ENCODE measurements at regions not wholly inside any gene's neighbourhood (a gene's known extent, or its start where the extent isn't known, plus 50 kb on each side); places are given as distances from the start of the nearest gene placed in this dataset.
"Not testable (repeated sequence)": the region's sequence is repeated elsewhere in the genome, so short reads cannot be mapped to it uniquely, and the experiment has no call there.

DNA sequence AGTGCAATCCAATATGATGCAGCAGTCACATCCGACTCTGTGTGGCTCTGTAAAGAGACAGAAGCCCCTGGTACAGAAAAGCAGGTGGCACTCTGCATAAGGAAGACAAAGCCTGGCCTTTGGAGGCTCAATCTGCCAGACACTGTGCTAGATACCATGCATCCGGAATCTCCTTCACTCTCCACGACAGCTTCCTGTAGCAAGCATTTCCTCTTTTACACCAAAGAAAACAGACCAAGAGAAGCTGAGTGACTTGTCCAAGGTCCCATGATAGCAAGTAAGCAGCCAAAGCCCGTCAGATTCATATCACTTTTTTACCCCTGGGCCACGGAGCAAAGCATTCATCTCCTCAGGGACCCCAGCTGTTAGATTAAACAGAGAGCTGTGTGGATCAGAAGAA, 64.2 kb upstream of the SMIM23 start:
- no peaks in the 10 kb centered on the region for H3K36me3 ChIP-seq (ENCODE audit: control insufficient read depth in 1 of 2, insufficient read depth in 2 of 2, low read length in 1 of 2)
- 16 to 28% methylated on average over 5 of the region's 5 CpGs for WGBS, 2 donors
- intact Hi-C loops (cut with DNase I), result no loop called here
- DNase-seq (no peak), ATAC-seq (ENCODE audit: low FRiP score) (no peak)
- peaks cover 2% of the 10 kb centered on the region for H3K9me3 ChIP-seq (ENCODE audit: control insufficient read depth, low read length)
- no peak overlapping the region for H3K27ac ChIP-seq (ENCODE audit: low read depth in 1 of 2, low read length in 2 of 2)
- H3K4me1 ChIP-seq (ENCODE audit: control insufficient read depth in 1 of 2, insufficient read depth in 2 of 2, low read length in 2 of 2), result no peaks in the 10 kb centered on the region
- no peak overlapping the region for H3K4me3 ChIP-seq (ENCODE audit: low read length in 2 of 2)
- H3K27me3 ChIP-seq (ENCODE audit: control insufficient read depth in 1 of 2, insufficient read depth in 2 of 2, low read length in 1 of 2), result no peaks in the 10 kb centered on the region

DNA sequence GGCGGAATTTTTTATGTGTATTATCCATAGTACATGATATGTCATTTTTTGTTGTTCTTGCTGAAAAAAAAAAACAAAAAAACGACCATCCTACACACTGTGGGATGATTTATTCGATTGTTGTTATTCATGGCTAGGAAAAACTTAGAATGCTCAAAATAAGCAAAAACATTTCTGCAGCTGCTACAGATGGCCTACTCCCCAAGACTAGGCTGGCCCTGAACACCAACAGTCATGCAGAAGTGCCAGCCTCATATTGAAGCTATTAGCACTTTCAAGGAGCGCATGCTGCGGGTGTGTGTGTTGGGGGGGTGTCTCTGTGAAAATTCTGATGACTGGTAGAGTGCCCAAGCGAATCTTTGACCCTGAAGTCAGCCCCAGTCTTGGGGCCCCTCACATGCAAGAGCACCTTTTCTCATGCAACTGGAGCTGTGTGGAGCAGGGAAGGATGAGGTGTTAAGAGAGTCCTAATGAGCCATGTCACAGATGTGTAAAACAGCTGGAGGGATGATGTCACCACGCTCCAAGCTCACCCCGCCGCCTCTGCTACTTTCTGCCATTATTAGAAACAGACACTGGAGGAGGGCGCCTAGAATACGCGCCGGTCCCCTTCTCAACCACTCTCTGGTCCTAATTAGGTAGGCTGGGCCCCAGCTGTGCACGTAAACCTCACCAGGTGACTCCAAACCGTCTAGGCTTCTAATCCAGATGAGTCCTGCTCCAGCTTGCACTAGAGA, 61.0 kb upstream of the SMIM23 start:
- H3K36me3 ChIP-seq (ENCODE audit: control insufficient read depth in 1 of 2, insufficient read depth in 2 of 2, low read length in 1 of 2), result no peaks in the 10 kb centered on the region
- no peaks in the 10 kb centered on the region for H3K4me1 ChIP-seq (ENCODE audit: control insufficient read depth in 1 of 2, insufficient read depth in 2 of 2, low read length in 2 of 2)
- no peak overlapping the region for H3K27ac ChIP-seq (ENCODE audit: low read depth in 1 of 2, low read length in 2 of 2)
- no peak overlapping the region for H3K4me3 ChIP-seq (ENCODE audit: low read length in 2 of 2)
- H3K27me3 ChIP-seq (ENCODE audit: control insufficient read depth in 1 of 2, insufficient read depth in 2 of 2, low read length in 1 of 2), result no peaks in the 10 kb centered on the region
- H3K9me3 ChIP-seq (ENCODE audit: control insufficient read depth, low read length), result no peaks in the 10 kb centered on the region
- ATAC-seq (ENCODE audit: low FRiP score) (no peak), DNase-seq (no peak)
- intact Hi-C loops (cut with DNase I), result no loop called here
- 58 to 59% methylated on average over 15 of the region's 15 CpGs for WGBS, 2 donors

DNA sequence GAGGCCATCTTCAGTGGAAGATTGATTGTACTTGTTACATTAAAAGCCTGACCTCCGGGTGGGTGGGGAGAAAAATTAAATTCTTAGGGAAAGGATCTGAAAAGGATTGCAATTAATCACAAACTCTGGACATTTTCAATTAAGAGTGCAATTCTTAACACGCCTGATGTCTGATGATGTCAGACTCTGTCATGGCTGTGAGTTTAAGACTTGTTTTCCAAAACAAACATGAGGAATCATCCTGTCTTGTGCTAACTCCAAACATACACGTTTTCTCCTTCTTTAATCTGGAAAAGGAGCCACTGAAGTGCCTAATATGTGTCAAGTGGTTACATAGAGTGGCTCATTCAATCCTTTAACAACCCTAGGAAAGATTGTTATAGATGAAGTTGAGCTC, 60.4 kb upstream of the SMIM23 start:
- ATAC-seq (ENCODE audit: low FRiP score), result no peak
- intact Hi-C loops (cut with DNase I), result no loop called here
- WGBS, 2 donors, result 59 to 61% methylated on average over 3 of the region's 3 CpGs
- Histone ChIP-seq H3K27ac (ENCODE audit: low read depth in 1 of 2, low read length in 2 of 2) (no peak overlapping the region), H3K9me3 (ENCODE audit: control insufficient read depth, low read length) (no peaks in the 10 kb centered on the region), H3K36me3 (ENCODE audit: control insufficient read depth in 1 of 2, insufficient read depth in 2 of 2, low read length in 1 of 2) (no peaks in the 10 kb centered on the region), H3K27me3 (ENCODE audit: control insufficient read depth in 1 of 2, insufficient read depth in 2 of 2, low read length in 1 of 2) (no peaks in the 10 kb centered on the region), H3K4me3 (ENCODE audit: low read length in 2 of 2) (no peak overlapping the region), H3K4me1 (ENCODE audit: control insufficient read depth in 1 of 2, insufficient read depth in 2 of 2, low read length in 2 of 2) (no peaks in the 10 kb centered on the region)
- DNase-seq, result no peak

DNA sequence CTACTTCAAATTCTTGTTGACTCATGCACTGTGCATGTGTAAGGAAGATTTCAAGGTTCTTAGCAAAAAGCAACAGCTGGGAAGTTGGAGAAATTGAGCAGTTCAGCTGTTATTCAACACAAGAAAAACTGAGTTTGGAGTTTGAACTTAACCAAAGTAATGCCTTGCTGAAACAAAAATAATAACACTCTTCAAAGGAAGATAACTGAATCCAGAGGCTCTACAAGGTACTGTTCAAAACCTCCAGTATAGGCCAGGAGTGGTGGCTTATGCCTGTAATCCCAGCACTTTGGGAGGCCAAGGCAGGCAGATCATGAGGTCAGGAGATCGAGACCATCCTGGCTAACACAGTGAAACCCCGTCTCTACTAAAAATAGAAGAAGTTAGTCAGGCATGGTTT, 58.8 kb upstream of the SMIM23 start:
- ATAC-seq (ENCODE audit: low FRiP score); H3K9me3 ChIP-seq (ENCODE audit: control insufficient read depth, low read length); H3K4me3 ChIP-seq (ENCODE audit: low read length in 2 of 2); intact Hi-C loops (cut with DNase I); H3K4me1 ChIP-seq (ENCODE audit: control insufficient read depth in 1 of 2, insufficient read depth in 2 of 2, low read length in 2 of 2); DNase-seq; H3K27ac ChIP-seq (ENCODE audit: low read depth in 1 of 2, low read length in 2 of 2); H3K27me3 ChIP-seq (ENCODE audit: control insufficient read depth in 1 of 2, insufficient read depth in 2 of 2, low read length in 1 of 2); H3K36me3 ChIP-seq (ENCODE audit: control insufficient read depth in 1 of 2, insufficient read depth in 2 of 2, low read length in 1 of 2): not testable (repeated sequence)
- 95 to 98% methylated on average over 2 of the region's 2 CpGs for WGBS, 2 donors

DNA sequence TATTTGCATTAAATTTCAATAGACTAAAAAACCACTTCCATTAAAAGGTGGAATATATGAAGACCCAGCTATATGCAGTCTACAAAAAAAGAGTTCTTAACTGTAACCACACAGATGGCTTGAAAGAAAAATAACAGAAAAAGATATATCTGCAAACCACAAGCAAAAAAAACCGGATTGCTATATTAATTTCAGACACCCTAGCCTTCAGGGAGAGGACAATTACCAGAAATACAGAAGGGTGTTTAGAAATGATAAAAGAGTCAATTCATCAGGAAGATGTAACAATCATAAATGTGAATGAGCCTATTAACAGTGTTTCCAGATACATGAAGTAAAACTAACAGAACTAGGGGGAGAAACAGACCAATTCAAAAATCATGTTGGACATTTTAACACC, 56.9 kb upstream of the SMIM23 start:
- no peaks in the 10 kb centered on the region for H3K4me1 ChIP-seq (ENCODE audit: control insufficient read depth in 1 of 2, insufficient read depth in 2 of 2, low read length in 2 of 2)
- no peak overlapping the region for H3K27ac ChIP-seq (ENCODE audit: low read depth in 1 of 2, low read length in 2 of 2)
- no peaks in the 10 kb centered on the region for H3K9me3 ChIP-seq (ENCODE audit: control insufficient read depth, low read length)
- H3K4me3 ChIP-seq (ENCODE audit: low read length in 2 of 2), result no peak overlapping the region
- ATAC-seq (ENCODE audit: low FRiP score) (no peak), DNase-seq (no peak)
- H3K27me3 ChIP-seq (ENCODE audit: control insufficient read depth in 1 of 2, insufficient read depth in 2 of 2, low read length in 1 of 2), result no peaks in the 10 kb centered on the region
- H3K36me3 ChIP-seq (ENCODE audit: control insufficient read depth in 1 of 2, insufficient read depth in 2 of 2, low read length in 1 of 2), result no peaks in the 10 kb centered on the region
- intact Hi-C loops (cut with DNase I), result no loop called here
- 78 to 80% methylated on average over 1 of the region's 1 CpG for WGBS, 2 donors
